Neural cell (in vitro differentiated cells): ENCODE measurements at regions not wholly inside any gene's neighbourhood (a gene's known extent, or its start where the extent isn't known, plus 50 kb on each side); places are given as distances from the start of the nearest gene placed in this dataset.

Experiments
- H2AFZ ChIP-seq: fragments of 200-600, 300-800 bp; sonication (generic), shearing (Covaris generic); 2 replicates; pipeline ENCODE4 v1.6.0; 2014; ENCODE audit warnings: low read depth, mild to moderate bottlenecking, antibody characterized with exemption, low read length, moderate library complexity
- H3F3A ChIP-seq: fragments of 200-600 bp; shearing (Covaris generic); 2 replicates; pipeline ENCODE4 v1.6.1; 2016; ENCODE audit warnings: mild to moderate bottlenecking, moderate library complexity, mixed read lengths, antibody characterized with exemption, low read length; ENCODE audit not compliant: insufficient read depth, poor library complexity, severe bottlenecking
- H3K27ac ChIP-seq: fragments of 200-600, 300-800 bp; sonication (generic), shearing (Covaris generic); 2 replicates; pipeline ENCODE4 v1.5.1; 2014; ENCODE audit warnings: mild to moderate bottlenecking, low read length, moderate library complexity
- H3K27me3 ChIP-seq: fragments of 300-800, 200-600 bp; sonication (generic), shearing (Covaris generic); 2 replicates; pipeline ENCODE4 v1.6.0; 2014; ENCODE audit warnings: mild to moderate bottlenecking, low read depth, low read length, moderate library complexity; ENCODE audit not compliant: insufficient read depth
- H3K36me3 ChIP-seq: fragments of 300-800, 200-600 bp; sonication (generic), shearing (Covaris generic); 2 replicates; pipeline ENCODE4 v1.5.1; 2014; ENCODE audit warnings: mild to moderate bottlenecking, antibody characterized with exemption, low read length, moderate library complexity; ENCODE audit not compliant: insufficient read depth
- H3K4me2 ChIP-seq: fragments of 300-800, 200-600 bp; sonication (generic), shearing (Covaris generic); 2 replicates; pipeline ENCODE4 v1.6.0; 2014; ENCODE audit warnings: mild to moderate bottlenecking, low read length
- H3K4me3 ChIP-seq: fragments of 300-800, 200-600 bp; sonication (generic), shearing (Covaris generic); 2 replicates; pipeline ENCODE4 v1.5.1; 2014; ENCODE audit warnings: mild to moderate bottlenecking, low read length, moderate library complexity
- H3K79me2 ChIP-seq: fragments of 200-600 bp; shearing (Covaris generic); replicated peaks from 2 replicates; pipeline ENCODE4 v1.6.0; 2014; ENCODE audit warnings: mild to moderate bottlenecking, low read length, moderate library complexity; ENCODE audit not compliant: insufficient read depth
- H3K9ac ChIP-seq: fragments of 300-800, 200-600 bp; sonication (generic), shearing (Covaris generic); 2 replicates; pipeline ENCODE4 v1.6.1; 2016; ENCODE audit warnings: mild to moderate bottlenecking, low read length, mixed read lengths
- H3K9me2 ChIP-seq: fragments of 200-600 bp; shearing (Covaris generic); 2 replicates; pipeline ENCODE4 v1.6.1; 2016; ENCODE audit warnings: mild to moderate bottlenecking, low read length, mixed read lengths; ENCODE audit not compliant: insufficient read depth
- H3K9me3 ChIP-seq: fragments of 200-600, 300-800 bp; sonication (generic), shearing (Covaris generic); 2 replicates; pipeline ENCODE4 v1.6.1; 2016; ENCODE audit warnings: mild to moderate bottlenecking, mixed run types, low read length, moderate library complexity, mixed read lengths
- H4K20me1 ChIP-seq: fragments of 200-600 bp; shearing (Covaris generic); 2 replicates; pipeline ENCODE4 v1.6.1; 2016; ENCODE audit warnings: mild to moderate bottlenecking, mixed run types; ENCODE audit not compliant: insufficient read depth
- EP300 ChIP-seq: fragments of 450-650 bp; conservative IDR thresholded peaks from 2 replicates; pipeline ENCODE4 v1.6.1; 2014; ENCODE audit warnings: antibody characterized with exemption, mild to moderate bottlenecking, moderate library complexity; ENCODE audit not compliant: poor library complexity, severe bottlenecking
- EZH2 ChIP-seq: fragments of 200-600, 300-800 bp; shearing (Covaris generic), sonication (generic); IDR thresholded peaks from 2 replicates; pipeline ENCODE4 v1.6.1; 2014; ENCODE audit warnings: antibody characterized with exemption, low read length, borderline replicate concordance, mild to moderate bottlenecking; ENCODE audit not compliant: insufficient read depth, poor library complexity, severe bottlenecking
- MXI1 ChIP-seq: fragments of 450-650 bp; conservative IDR thresholded peaks from 2 replicates; pipeline ENCODE4 v1.6.1; 2014; ENCODE audit warnings: antibody characterized with exemption, mild to moderate bottlenecking; ENCODE audit not compliant: poor library complexity, severe bottlenecking
- POLR2AphosphoS5 ChIP-seq: IDR thresholded peaks from 2 replicates; pipeline ENCODE4 v1.6.1; 2012
- RAD21 ChIP-seq: fragments of 450-650 bp; conservative IDR thresholded peaks from 2 replicates; pipeline ENCODE4 v1.6.1; 2014; ENCODE audit warnings: antibody characterized with exemption, mild to moderate bottlenecking, moderate library complexity
- SMC3 ChIP-seq: fragments of 450-650 bp; conservative IDR thresholded peaks from 2 replicates; pipeline ENCODE4 v1.6.1; 2014; ENCODE audit warnings: antibody characterized with exemption, mild to moderate bottlenecking, moderate library complexity; ENCODE audit not compliant: poor library complexity
- TAF1 ChIP-seq: IDR thresholded peaks from 2 replicates; pipeline ENCODE4 v1.6.1; 2012; ENCODE audit warnings: low read depth
- TF ChIP-seq, protein P1 (sequence below): fragments of 450-650 bp; IDR thresholded peaks from 2 replicates; pipeline ENCODE4 v1.5.1; 2014; ENCODE audit warnings: antibody characterized with exemption, mild to moderate bottlenecking, moderate library complexity; ENCODE audit not compliant: poor library complexity, severe bottlenecking
- TF ChIP-seq, protein P2 (sequence below): IDR thresholded peaks from 2 replicates; pipeline ENCODE4 v1.6.1; 2012; ENCODE audit warnings: borderline replicate concordance

DNA sequence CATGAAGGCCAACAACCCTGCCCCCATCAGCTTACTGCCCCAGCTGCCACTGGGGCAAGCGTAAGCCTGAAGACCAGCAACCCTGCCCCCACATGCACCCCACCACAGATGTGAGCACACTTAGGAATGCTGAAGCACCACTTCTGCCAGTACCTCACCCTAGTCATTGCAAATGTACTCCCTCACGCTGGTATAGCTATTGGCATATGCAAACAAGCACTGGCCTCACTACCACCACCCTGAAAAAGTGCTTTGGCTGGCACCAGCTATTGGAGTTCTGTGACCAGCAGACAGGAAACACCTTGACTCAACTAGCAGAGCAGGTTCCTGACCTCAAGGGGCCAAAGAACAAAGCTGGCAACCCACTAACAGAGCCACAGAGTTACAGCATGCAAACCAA, 534.4 kb upstream of the POU3F4 start:
- Histone ChIP-seq H3K27ac (no peak overlapping the region), H3K9me3 (no peaks in the 10 kb centered on the region), H3K4me2 (no peak overlapping the region), H3K36me3 (no peaks in the 10 kb centered on the region), H4K20me1 (no peaks in the 10 kb centered on the region), H2AFZ (no peak overlapping the region), H3K79me2 (no peaks in the 10 kb centered on the region), H3K4me3 (no peak overlapping the region), H3K9ac (no peak overlapping the region), H3F3A (no peaks in the 10 kb centered on the region), H3K27me3 (no peaks in the 10 kb centered on the region), H3K9me2 (no peaks in the 10 kb centered on the region)
- TF ChIP-seq, protein P1, sequence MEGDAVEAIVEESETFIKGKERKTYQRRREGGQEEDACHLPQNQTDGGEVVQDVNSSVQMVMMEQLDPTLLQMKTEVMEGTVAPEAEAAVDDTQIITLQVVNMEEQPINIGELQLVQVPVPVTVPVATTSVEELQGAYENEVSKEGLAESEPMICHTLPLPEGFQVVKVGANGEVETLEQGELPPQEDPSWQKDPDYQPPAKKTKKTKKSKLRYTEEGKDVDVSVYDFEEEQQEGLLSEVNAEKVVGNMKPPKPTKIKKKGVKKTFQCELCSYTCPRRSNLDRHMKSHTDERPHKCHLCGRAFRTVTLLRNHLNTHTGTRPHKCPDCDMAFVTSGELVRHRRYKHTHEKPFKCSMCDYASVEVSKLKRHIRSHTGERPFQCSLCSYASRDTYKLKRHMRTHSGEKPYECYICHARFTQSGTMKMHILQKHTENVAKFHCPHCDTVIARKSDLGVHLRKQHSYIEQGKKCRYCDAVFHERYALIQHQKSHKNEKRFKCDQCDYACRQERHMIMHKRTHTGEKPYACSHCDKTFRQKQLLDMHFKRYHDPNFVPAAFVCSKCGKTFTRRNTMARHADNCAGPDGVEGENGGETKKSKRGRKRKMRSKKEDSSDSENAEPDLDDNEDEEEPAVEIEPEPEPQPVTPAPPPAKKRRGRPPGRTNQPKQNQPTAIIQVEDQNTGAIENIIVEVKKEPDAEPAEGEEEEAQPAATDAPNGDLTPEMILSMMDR: no peak
- TF ChIP-seq EZH2 (no peak), EP300 (no peak), RAD21 (no peak), POLR2AphosphoS5 (no peak), SMC3 (no peak), MXI1 (no peak), TAF1 (no peak)
- TF ChIP-seq, protein P2, sequence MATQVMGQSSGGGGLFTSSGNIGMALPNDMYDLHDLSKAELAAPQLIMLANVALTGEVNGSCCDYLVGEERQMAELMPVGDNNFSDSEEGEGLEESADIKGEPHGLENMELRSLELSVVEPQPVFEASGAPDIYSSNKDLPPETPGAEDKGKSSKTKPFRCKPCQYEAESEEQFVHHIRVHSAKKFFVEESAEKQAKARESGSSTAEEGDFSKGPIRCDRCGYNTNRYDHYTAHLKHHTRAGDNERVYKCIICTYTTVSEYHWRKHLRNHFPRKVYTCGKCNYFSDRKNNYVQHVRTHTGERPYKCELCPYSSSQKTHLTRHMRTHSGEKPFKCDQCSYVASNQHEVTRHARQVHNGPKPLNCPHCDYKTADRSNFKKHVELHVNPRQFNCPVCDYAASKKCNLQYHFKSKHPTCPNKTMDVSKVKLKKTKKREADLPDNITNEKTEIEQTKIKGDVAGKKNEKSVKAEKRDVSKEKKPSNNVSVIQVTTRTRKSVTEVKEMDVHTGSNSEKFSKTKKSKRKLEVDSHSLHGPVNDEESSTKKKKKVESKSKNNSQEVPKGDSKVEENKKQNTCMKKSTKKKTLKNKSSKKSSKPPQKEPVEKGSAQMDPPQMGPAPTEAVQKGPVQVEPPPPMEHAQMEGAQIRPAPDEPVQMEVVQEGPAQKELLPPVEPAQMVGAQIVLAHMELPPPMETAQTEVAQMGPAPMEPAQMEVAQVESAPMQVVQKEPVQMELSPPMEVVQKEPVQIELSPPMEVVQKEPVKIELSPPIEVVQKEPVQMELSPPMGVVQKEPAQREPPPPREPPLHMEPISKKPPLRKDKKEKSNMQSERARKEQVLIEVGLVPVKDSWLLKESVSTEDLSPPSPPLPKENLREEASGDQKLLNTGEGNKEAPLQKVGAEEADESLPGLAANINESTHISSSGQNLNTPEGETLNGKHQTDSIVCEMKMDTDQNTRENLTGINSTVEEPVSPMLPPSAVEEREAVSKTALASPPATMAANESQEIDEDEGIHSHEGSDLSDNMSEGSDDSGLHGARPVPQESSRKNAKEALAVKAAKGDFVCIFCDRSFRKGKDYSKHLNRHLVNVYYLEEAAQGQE: no peak

DNA sequence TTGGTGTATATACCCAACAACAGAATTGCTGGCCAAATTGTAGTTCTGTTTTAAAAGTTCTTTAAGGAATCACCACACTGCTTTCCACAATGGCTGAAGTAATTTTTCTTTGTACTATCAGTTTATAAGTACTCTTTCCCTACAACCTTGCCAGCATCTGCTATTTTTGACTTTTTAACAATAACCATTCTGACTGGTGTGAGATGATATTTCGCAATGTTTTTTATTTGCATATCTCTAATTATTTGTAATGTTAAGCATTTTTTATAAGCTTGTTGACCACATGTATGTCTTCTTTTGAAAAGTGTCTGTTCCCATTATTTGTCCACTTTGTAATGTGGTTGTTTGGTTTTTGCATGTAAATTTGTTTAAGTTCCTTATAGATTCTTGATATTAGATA, 509.9 kb upstream of the POU3F4 start:
- Histone ChIP-seq H3K36me3 (no peaks in the 10 kb centered on the region), H3K4me2 (no peak overlapping the region), H3F3A (no peaks in the 10 kb centered on the region), H3K9ac (no peak overlapping the region), H4K20me1 (no peaks in the 10 kb centered on the region), H3K79me2 (no peaks in the 10 kb centered on the region), H3K4me3 (no peak overlapping the region), H3K27ac (no peak overlapping the region), H2AFZ (no peak overlapping the region), H3K27me3 (no peaks in the 10 kb centered on the region), H3K9me2 (no peaks in the 10 kb centered on the region), H3K9me3 (no peaks in the 10 kb centered on the region)
- TF ChIP-seq MXI1 (no peak), EP300 (no peak), RAD21 (no peak), TAF1 (no peak), EZH2 (no peak)
- TF ChIP-seq, protein P2: no peak
- TF ChIP-seq, protein P1: no peak
